ENCODE measurements at regions not wholly inside any gene's neighbourhood (a gene's known extent, or its start where the extent isn't known, plus 50 kb on each side); places are given as distances from the start of the nearest gene placed in this dataset.
"Not testable (repeated sequence)": the region's sequence is repeated elsewhere in the genome, so short reads cannot be mapped to it uniquely, and the experiment has no call there.

DNA sequence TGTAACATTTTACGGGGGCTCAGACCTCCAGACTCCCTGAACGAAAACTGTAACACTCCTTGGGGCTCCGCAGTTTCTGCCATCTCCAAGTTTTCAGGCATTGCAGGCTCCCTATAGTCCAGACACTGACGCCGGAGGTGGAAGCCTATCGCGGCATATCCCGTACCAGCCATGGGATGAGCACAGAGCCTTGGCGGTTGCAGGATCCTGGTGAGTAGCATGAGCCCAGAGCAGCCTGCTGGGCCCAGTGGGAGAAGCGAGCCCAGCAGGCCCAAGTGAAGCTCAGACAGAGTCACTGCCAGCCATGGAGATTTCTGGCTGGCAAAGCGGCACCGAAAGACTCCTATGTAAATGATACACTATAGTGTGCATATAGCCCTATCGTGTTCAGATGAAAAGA lies 446.8 kb downstream of the COL11A1 start:
- H3K9me3 ChIP-seq (ENCODE audit: low read depth): no peaks in the 10 kb centered on the region
- no peaks in the 10 kb centered on the region for H3K27me3 ChIP-seq
- no peak overlapping the region for H3K4me3 ChIP-seq
- TF ChIP-seq, protein P1, sequence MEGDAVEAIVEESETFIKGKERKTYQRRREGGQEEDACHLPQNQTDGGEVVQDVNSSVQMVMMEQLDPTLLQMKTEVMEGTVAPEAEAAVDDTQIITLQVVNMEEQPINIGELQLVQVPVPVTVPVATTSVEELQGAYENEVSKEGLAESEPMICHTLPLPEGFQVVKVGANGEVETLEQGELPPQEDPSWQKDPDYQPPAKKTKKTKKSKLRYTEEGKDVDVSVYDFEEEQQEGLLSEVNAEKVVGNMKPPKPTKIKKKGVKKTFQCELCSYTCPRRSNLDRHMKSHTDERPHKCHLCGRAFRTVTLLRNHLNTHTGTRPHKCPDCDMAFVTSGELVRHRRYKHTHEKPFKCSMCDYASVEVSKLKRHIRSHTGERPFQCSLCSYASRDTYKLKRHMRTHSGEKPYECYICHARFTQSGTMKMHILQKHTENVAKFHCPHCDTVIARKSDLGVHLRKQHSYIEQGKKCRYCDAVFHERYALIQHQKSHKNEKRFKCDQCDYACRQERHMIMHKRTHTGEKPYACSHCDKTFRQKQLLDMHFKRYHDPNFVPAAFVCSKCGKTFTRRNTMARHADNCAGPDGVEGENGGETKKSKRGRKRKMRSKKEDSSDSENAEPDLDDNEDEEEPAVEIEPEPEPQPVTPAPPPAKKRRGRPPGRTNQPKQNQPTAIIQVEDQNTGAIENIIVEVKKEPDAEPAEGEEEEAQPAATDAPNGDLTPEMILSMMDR (IDR thresholded peaks at IDR 0.05; ENCODE audit: low read depth, low read length): no peak
- H3K27ac ChIP-seq: no peak overlapping the region
- no peaks in the 10 kb centered on the region for H3K4me1 ChIP-seq (ENCODE audit: low read depth)
- no peak for DNase-seq (ENCODE audit: low read depth in 1 of 2, low spot score in 1 of 2)
- H3K36me3 ChIP-seq: no peaks in the 10 kb centered on the region

DNA sequence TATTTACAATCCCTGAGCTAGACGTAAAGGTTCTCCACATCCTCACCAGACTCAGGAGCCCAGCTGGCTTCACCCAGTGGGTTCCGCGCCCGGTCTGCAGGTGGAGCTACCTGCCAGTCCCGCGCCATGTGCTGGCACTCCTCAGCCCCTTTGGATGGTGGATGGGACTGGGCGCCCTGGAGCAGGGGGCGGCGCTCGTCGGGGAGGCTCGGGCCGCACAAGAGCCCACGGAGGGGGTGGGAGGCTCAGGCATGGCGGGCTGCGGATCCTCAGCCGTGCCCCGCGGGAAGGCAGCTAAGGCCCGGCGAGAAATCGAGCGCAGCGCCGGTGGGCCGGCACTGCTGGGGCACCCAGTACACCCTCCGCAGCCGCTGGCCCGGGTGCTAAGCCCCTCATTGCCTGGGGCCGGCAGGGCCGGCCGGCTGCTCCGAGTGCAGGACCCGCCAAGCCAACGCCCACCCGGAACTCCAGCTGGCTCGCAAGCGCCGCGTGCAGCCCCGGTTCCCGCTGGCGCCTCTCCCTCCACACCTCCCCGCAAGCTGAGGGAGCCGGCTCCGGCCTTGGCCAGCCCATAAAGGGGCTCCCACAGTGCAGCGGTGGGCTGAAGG lies 448.3 kb downstream of the COL11A1 start:
- H3K36me3 ChIP-seq; H3K4me1 ChIP-seq (ENCODE audit: low read depth); H3K4me3 ChIP-seq; H3K9me3 ChIP-seq (ENCODE audit: low read depth); H3K27me3 ChIP-seq; H3K27ac ChIP-seq; DNase-seq (ENCODE audit: low read depth in 1 of 2, low spot score in 1 of 2): not testable (repeated sequence)

DNA sequence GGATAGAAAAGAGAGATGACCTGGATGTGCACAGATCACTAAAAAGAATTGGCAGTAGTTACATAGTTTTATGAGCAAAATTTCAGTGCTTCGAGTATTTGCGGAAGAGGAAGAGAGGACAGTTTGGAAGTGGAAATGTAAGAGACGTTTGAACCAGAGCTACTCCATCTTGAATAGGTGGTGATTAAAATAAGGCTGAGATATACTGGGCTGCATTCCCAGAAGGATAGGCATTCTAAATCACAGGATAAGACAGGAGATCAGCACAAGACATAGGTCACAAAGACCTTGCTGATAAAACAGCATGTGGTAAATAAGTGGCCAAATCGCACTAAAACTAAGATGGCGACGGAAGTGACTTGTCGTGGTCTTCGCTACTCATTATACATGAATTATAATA lies 453.3 kb downstream of the COL11A1 start:
- Histone ChIP-seq H3K4me1 (ENCODE audit: low read depth) (no peaks in the 10 kb centered on the region), H3K9me3 (ENCODE audit: low read depth) (no peaks in the 10 kb centered on the region)

DNA sequence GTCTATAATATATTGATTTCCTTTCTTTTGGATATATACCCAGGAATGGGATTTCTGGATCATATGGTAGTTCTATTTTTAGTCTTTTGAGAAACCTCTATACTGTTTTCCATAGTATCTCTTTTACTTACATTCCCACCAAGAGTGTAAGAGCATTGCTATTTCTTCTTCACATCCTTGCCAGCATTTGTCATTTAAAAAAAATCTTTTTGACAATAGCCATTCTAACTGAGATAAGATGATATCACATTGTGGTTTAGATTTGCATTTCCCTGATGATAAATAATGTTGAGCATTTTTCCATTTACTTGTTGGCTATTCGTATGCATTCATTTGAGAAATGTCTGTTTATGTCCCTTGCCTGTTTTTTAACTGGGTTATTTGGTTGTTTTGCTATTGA lies 467.4 kb downstream of the COL11A1 start:
- H3K4me3 ChIP-seq: no peak overlapping the region

More for the DNA sequence above, 453.3 kb downstream of the COL11A1 start:
- Histone ChIP-seq H3K36me3 (no peaks in the 10 kb centered on the region), H3K27ac (no peak overlapping the region), H3K4me3 (no peak overlapping the region), H3K27me3 (no peaks in the 10 kb centered on the region)
- TF ChIP-seq, protein P1 (IDR thresholded peaks at IDR 0.05; ENCODE audit: low read depth, low read length): no peak
- DNase-seq (ENCODE audit: low read depth in 1 of 2, low spot score in 1 of 2): no peak

DNA sequence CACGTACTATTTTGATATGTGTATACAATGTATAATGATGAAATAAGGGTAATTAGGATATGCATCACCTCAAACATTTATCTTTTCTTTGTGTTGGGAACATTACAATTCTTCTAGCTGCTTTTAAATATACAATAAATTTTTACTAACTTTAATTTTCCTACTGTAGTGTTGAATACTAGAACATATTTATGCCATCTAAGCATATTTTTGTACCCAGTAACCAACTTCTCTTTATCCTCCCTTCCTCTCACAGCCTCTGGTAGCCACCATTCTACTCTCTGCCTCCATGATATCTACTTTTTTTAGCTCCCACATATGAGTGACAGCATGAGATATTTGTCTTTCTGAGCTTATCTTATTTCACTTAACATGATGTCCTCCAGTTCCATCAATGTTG lies 468.0 kb downstream of the COL11A1 start:
- Histone ChIP-seq H3K36me3 (no peaks in the 10 kb centered on the region), H3K4me1 (ENCODE audit: low read depth) (no peaks in the 10 kb centered on the region), H3K4me3 (no peak overlapping the region), H3K9me3 (ENCODE audit: low read depth) (no peaks in the 10 kb centered on the region), H3K27me3 (no peaks in the 10 kb centered on the region), H3K27ac (no peak overlapping the region)
- DNase-seq (ENCODE audit: low read depth in 1 of 2, low spot score in 1 of 2): no peak
- TF ChIP-seq, protein P1 (IDR thresholded peaks at IDR 0.05; ENCODE audit: low read depth, low read length): no peak

More for the DNA sequence above, 467.4 kb downstream of the COL11A1 start:
- TF ChIP-seq, protein P1 (IDR thresholded peaks at IDR 0.05; ENCODE audit: low read depth, low read length): no peak
- Histone ChIP-seq H3K9me3 (ENCODE audit: low read depth) (no peaks in the 10 kb centered on the region), H3K27ac (no peak overlapping the region), H3K36me3 (no peaks in the 10 kb centered on the region), H3K27me3 (no peaks in the 10 kb centered on the region), H3K4me1 (ENCODE audit: low read depth) (no peaks in the 10 kb centered on the region)
- no peak for DNase-seq (ENCODE audit: low read depth in 1 of 2, low spot score in 1 of 2)

DNA sequence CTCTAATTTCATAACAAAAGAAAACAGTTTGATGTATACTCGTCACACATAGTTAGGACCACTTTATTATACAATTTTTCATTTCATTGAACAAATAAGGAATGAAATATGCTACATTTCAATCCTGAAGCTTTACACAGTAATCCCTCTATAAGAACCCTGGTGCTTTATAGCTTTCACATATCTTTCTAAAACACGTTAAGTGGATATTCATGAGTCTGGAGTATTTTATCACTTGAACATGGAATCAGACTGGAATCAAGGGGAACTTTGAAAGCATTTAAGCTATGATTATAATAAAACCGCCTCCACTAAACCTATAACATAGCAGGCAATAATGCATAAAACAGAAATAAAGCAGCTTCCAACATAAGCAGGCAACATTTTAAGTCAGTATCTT lies 476.6 kb downstream of the COL11A1 start:
- DNase-seq (ENCODE audit: low read depth in 1 of 2, low spot score in 1 of 2): no peak
- Histone ChIP-seq H3K36me3 (no peaks in the 10 kb centered on the region), H3K4me3 (no peak overlapping the region), H3K27ac (no peak overlapping the region), H3K4me1 (ENCODE audit: low read depth) (no peaks in the 10 kb centered on the region), H3K9me3 (ENCODE audit: low read depth) (no peaks in the 10 kb centered on the region), H3K27me3 (no peaks in the 10 kb centered on the region)
- TF ChIP-seq, protein P1 (IDR thresholded peaks at IDR 0.05; ENCODE audit: low read depth, low read length): no peak

Data from cardiac muscle cell (in vitro differentiated cells and primary cell).